Muscle layer of duodenum (tissue), 2 donors: ENCODE measurements at regions not wholly inside any gene's neighbourhood (a gene's known extent, or its start where the extent isn't known, plus 50 kb on each side); places are given as distances from the start of the nearest gene placed in this dataset.

Experiments used
- H3K27ac ChIP-seq: one replicate; pipeline ENCODE4 v1.7.0; 2013; ENCODE audit warnings: mild to moderate bottlenecking, low read length
- H3K27me3 ChIP-seq: one replicate; pipeline ENCODE4 v1.7.0; 2013; ENCODE audit warnings: low read depth, mild to moderate bottlenecking, control low read depth, low read length
- H3K36me3 ChIP-seq, 2 donors: one replicate each; pipeline ENCODE4 v1.7.0; 2013; ENCODE audit warnings: low read length in 2 of 2, control low read depth in 1 of 2, mild to moderate bottlenecking in 1 of 2; ENCODE audit not compliant: insufficient read depth in 2 of 2, control insufficient read depth in 1 of 2
- H3K4me1 ChIP-seq, 2 donors: one replicate each; pipeline ENCODE4 v1.7.0; 2013; ENCODE audit warnings: low read length in 2 of 2, mild to moderate bottlenecking in 2 of 2, control low read depth in 1 of 2, moderate library complexity in 1 of 2; ENCODE audit not compliant: insufficient read depth in 2 of 2, control insufficient read depth in 1 of 2
- H3K4me3 ChIP-seq, 2 donors: one replicate each; pipeline ENCODE4 v1.7.0; 2013; ENCODE audit warnings: low read length in 2 of 2, low read depth in 1 of 2, mild to moderate bottlenecking in 1 of 2
- H3K9me3 ChIP-seq, 2 donors: one replicate each; pipeline ENCODE4 v1.7.0; 2013; ENCODE audit warnings: low read length in 2 of 2, control low read depth in 1 of 2, mild to moderate bottlenecking in 1 of 2; ENCODE audit not compliant: control insufficient read depth in 1 of 2
- donor health status: healthy.

- H3K9me3 ChIP-seq = no peaks in the 10 kb centered on the region
- H3K27me3 ChIP-seq = no peaks in the 10 kb centered on the region
- no peaks in the 10 kb centered on the region for H3K36me3 ChIP-seq
- H3K4me3 ChIP-seq = no peak overlapping the region
- H3K27ac ChIP-seq = no peak overlapping the region
- no peaks in the 10 kb centered on the region for H3K4me1 ChIP-seq
Observed at GRCh38 chr15:93413745-93414144, 324.7 kb upstream of the RGMA start.

GRCh38 chr15:93399121-93399520 is 310.1 kb upstream of the RGMA start:
- Histone ChIP-seq H3K9me3 (no peaks in the 10 kb centered on the region), H3K27me3 (no peaks in the 10 kb centered on the region), H3K4me3 (no peak overlapping the region), H3K36me3 (no peaks in the 10 kb centered on the region), H3K27ac (no peak overlapping the region), H3K4me1 (no peaks in the 10 kb centered on the region)

- H3K9me3 ChIP-seq = peaks cover 0 to 2% of the 10 kb centered on the region in 2 donors
Observed at GRCh38 chr15:93389211-93389610, 300.2 kb upstream of the RGMA start.

GRCh38 chr15:93384886-93385285 is 295.9 kb upstream of the RGMA start:
- Histone ChIP-seq H3K36me3 (no peaks in the 10 kb centered on the region), H3K27me3 (no peaks in the 10 kb centered on the region)

More at GRCh38 chr15:93389211-93389610, 300.2 kb upstream of the RGMA start:
- H3K36me3 ChIP-seq = no peaks in the 10 kb centered on the region
- no peaks in the 10 kb centered on the region for H3K4me1 ChIP-seq
- H3K27ac ChIP-seq = no peak overlapping the region
- H3K27me3 ChIP-seq = no peaks in the 10 kb centered on the region
- H3K4me3 ChIP-seq = no peak overlapping the region

GRCh38 chr15:93382200-93382820 is 293.3 kb upstream of the RGMA start:
- H3K4me1 ChIP-seq = no peaks in the 10 kb centered on the region

More at GRCh38 chr15:93384886-93385285, 295.9 kb upstream of the RGMA start:
- no peaks in the 10 kb centered on the region for H3K4me1 ChIP-seq
- H3K27ac ChIP-seq = no peak overlapping the region
- no peaks in the 10 kb centered on the region for H3K9me3 ChIP-seq
- no peak overlapping the region for H3K4me3 ChIP-seq

GRCh38 chr15:93378558-93378957 is 289.5 kb upstream of the RGMA start:
- H3K27ac ChIP-seq = no peak overlapping the region
- H3K4me3 ChIP-seq = no peak overlapping the region
- H3K4me1 ChIP-seq = no peaks in the 10 kb centered on the region
- no peaks in the 10 kb centered on the region for H3K9me3 ChIP-seq
- no peaks in the 10 kb centered on the region for H3K36me3 ChIP-seq
- no peaks in the 10 kb centered on the region for H3K27me3 ChIP-seq

More at GRCh38 chr15:93382200-93382820, 293.3 kb upstream of the RGMA start:
- no peaks in the 10 kb centered on the region for H3K27me3 ChIP-seq
- H3K36me3 ChIP-seq = no peaks in the 10 kb centered on the region
- H3K4me3 ChIP-seq = no peak overlapping the region
- no peaks in the 10 kb centered on the region for H3K9me3 ChIP-seq
- no peak overlapping the region for H3K27ac ChIP-seq

GRCh38 chr15:93372865-93373223 is 283.8 kb upstream of the RGMA start:
- no peaks in the 10 kb centered on the region for H3K27me3 ChIP-seq
- no peaks in the 10 kb centered on the region for H3K4me1 ChIP-seq
- H3K27ac ChIP-seq = no peak overlapping the region
- H3K9me3 ChIP-seq = no peaks in the 10 kb centered on the region
- no peaks in the 10 kb centered on the region for H3K36me3 ChIP-seq
- no peak overlapping the region for H3K4me3 ChIP-seq

GRCh38 chr15:93372208-93372864 is 283.3 kb upstream of the RGMA start:
- Histone ChIP-seq H3K27ac (no peak overlapping the region), H3K9me3 (no peaks in the 10 kb centered on the region), H3K4me1 (no peaks in the 10 kb centered on the region), H3K4me3 (no peak overlapping the region), H3K27me3 (no peaks in the 10 kb centered on the region), H3K36me3 (no peaks in the 10 kb centered on the region)

- H3K4me1 ChIP-seq = no peaks in the 10 kb centered on the region
- no peak overlapping the region for H3K27ac ChIP-seq
- H3K4me3 ChIP-seq = no peak overlapping the region
Observed at GRCh38 chr15:93366387-93367100, 277.5 kb upstream of the RGMA start.

GRCh38 chr15:93362821-93363220 is 273.8 kb upstream of the RGMA start:
- H3K9me3 ChIP-seq = no peaks in the 10 kb centered on the region

More at GRCh38 chr15:93366387-93367100, 277.5 kb upstream of the RGMA start:
- no peaks in the 10 kb centered on the region for H3K27me3 ChIP-seq
- H3K9me3 ChIP-seq = no peaks in the 10 kb centered on the region
- no peaks in the 10 kb centered on the region for H3K36me3 ChIP-seq

GRCh38 chr15:93362203-93362602 is 273.2 kb upstream of the RGMA start:
- no peaks in the 10 kb centered on the region for H3K9me3 ChIP-seq
- H3K4me1 ChIP-seq = peaks cover 0 to 10% of the 10 kb centered on the region in 2 donors
- no peaks in the 10 kb centered on the region for H3K27me3 ChIP-seq
- no peak overlapping the region for H3K4me3 ChIP-seq
- H3K36me3 ChIP-seq = no peaks in the 10 kb centered on the region
- no peak overlapping the region for H3K27ac ChIP-seq

More at GRCh38 chr15:93362821-93363220, 273.8 kb upstream of the RGMA start:
- H3K27me3 ChIP-seq = no peaks in the 10 kb centered on the region
- H3K36me3 ChIP-seq = no peaks in the 10 kb centered on the region
- no peak overlapping the region for H3K27ac ChIP-seq
- H3K4me1 ChIP-seq = peaks cover 0 to 10% of the 10 kb centered on the region in 2 donors
- H3K4me3 ChIP-seq = no peak overlapping the region
